Heart left ventricle (tissue), 13 donors: ENCODE measurements at regions not wholly inside any gene's neighbourhood (a gene's known extent, or its start where the extent isn't known, plus 50 kb on each side); places are given as distances from the start of the nearest gene placed in this dataset.

Experiments used
- POLR2A ChIP-seq, 2 donors: fragments of 450-650 bp; IDR thresholded peaks; one replicate each; pipeline ENCODE4 v1.6.1; 2017; ENCODE audit warnings: antibody characterized with exemption in 2 of 2, mild to moderate bottlenecking in 2 of 2, moderate library complexity in 2 of 2
- TF ChIP-seq, protein P1 (sequence below), 12 donors: fragments of 200-600 bp; sonication (generic) in 4 of 12; IDR thresholded peaks; one replicate each; pipeline versions ENCODE4 v1.5.0 to v1.8.0; 2018 to 2022; ENCODE audit warnings: antibody characterized with exemption in 12 of 12, mild to moderate bottlenecking in 5 of 12
- donor health status: ischemic (EF 13 %, LVEDD 7.1; RV severe dilation, severe dysfunction).
- donor health status: DM: no; HTN: yes; CAD: no.
- donor health status: DM: no; HTN: no; CAD: no.
- donor health status: ischemic (EF 25% LVEDD 6.9; RV normal size, moderate dysfunction).
- donor health status: ischemic (EF 25% LVEDD 5.7; RV mildly dilated, moderate dysfunction).
- donor health status: ischemic (EF 35%, LVEDD 5.7; RV mildly dilated, moderate dysfunction).
- donor health status: nonischemic (EF 11% LVEDD 7.7; RV severe dilation, severe dysfunction).
- donor health status: DM: yes; HTN: yes; CAD: no.
- donor health status: PGD.
- donor health status: ischemic (EF 29% LVEDD 5.4; RV normal size, mild dysfunction).
- donor health status: nonischemic (EF 23%, LVEDD 6.1; RV moderate dilation, normal function).

- TF ChIP-seq, protein P1, sequence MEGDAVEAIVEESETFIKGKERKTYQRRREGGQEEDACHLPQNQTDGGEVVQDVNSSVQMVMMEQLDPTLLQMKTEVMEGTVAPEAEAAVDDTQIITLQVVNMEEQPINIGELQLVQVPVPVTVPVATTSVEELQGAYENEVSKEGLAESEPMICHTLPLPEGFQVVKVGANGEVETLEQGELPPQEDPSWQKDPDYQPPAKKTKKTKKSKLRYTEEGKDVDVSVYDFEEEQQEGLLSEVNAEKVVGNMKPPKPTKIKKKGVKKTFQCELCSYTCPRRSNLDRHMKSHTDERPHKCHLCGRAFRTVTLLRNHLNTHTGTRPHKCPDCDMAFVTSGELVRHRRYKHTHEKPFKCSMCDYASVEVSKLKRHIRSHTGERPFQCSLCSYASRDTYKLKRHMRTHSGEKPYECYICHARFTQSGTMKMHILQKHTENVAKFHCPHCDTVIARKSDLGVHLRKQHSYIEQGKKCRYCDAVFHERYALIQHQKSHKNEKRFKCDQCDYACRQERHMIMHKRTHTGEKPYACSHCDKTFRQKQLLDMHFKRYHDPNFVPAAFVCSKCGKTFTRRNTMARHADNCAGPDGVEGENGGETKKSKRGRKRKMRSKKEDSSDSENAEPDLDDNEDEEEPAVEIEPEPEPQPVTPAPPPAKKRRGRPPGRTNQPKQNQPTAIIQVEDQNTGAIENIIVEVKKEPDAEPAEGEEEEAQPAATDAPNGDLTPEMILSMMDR (IDR thresholded peaks at IDR 0.05) = no peak
- TF ChIP-seq POLR2A (IDR thresholded peaks at IDR 0.05) = no peak
Measured at GRCh38 chr1:115534106-115534505, 107.7 kb upstream of the VANGL1 start.
